CD4-positive, alpha-beta T cell (primary cell): ENCODE measurements at regions not wholly inside any gene's neighbourhood (a gene's known extent, or its start where the extent isn't known, plus 50 kb on each side); places are given as distances from the start of the nearest gene placed in this dataset.

ENCODE experiments used
- ATAC-seq: fragments of 200-7000 bp; cut with Tn5 transposase; one replicate; pipeline ENCODE4 v1.10.0; 2022; ENCODE audit warnings: mild to moderate bottlenecking; ENCODE audit not compliant: poor library complexity
- CTCF ChIA-PET: fragments of 350-600 bp; sonication (Branson Sonifier 250); formaldehyde crosslinking; loops from one replicate; lab custom pipeline; 2021; ENCODE audit warnings: antibody characterized with exemption, inconsistent platforms; lab: Charles Lee
- POLR2A ChIA-PET: fragments of 350-600 bp; sonication (Branson Sonifier 250); formaldehyde crosslinking; loops from one replicate; lab custom pipeline; 2021; ENCODE audit warnings: antibody characterized with exemption, inconsistent platforms; lab: Charles Lee
- DNase-seq, 14 experiments: peaks; one replicate each; pipeline ENCODE4 v3.0.0-alpha.2; 2013 to 2020; ENCODE audit warnings: mixed read lengths in 2 of 14
- H3K27ac ChIP-seq, 2 donors: one replicate each; pipeline versions ENCODE4 v1.5.1 to v1.7.0; 2013; ENCODE audit warnings: low read length in 2 of 2, low read depth in 1 of 2, mild to moderate bottlenecking in 1 of 2
- H3K27me3 ChIP-seq, 2 experiments: 1 replicate in 1 of 2; 2 replicates in 1 of 2; pipeline versions ENCODE4 v1.6.1 to v1.7.0; 2013; ENCODE audit warnings: low read length in 2 of 2, control low read depth in 1 of 2, mild to moderate bottlenecking in 1 of 2, moderate library complexity in 1 of 2; ENCODE audit not compliant: insufficient read depth in 2 of 2, control insufficient read depth in 1 of 2
- H3K36me3 ChIP-seq: one replicate; pipeline ENCODE4 v1.6.1; 2013; ENCODE audit warnings: low read length, control low read depth; ENCODE audit not compliant: insufficient read depth
- H3K4me1 ChIP-seq: one replicate; pipeline ENCODE4 v1.6.1; 2013; ENCODE audit warnings: low read length, control low read depth; ENCODE audit not compliant: insufficient read depth
- H3K4me3 ChIP-seq: one replicate; pipeline ENCODE4 v1.5.1; 2013; ENCODE audit warnings: mild to moderate bottlenecking, low read length, moderate library complexity
- H3K9me3 ChIP-seq, 2 experiments: 1 replicate in 1 of 2; 2 replicates in 1 of 2; pipeline versions ENCODE4 v1.6.1 to v1.7.0; 2013; ENCODE audit warnings: low read length in 2 of 2, mild to moderate bottlenecking in 2 of 2, control low read depth in 1 of 2, moderate library complexity in 1 of 2; ENCODE audit not compliant: control insufficient read depth in 1 of 2, insufficient read depth in 1 of 2
- H3K27ac Mint-ChIP-seq: one replicate; pipeline ENCODE4 v1.8.0; 2020; ENCODE audit warnings: mixed read lengths
- H3K27me3 Mint-ChIP-seq: one replicate; pipeline ENCODE4 v1.8.0; 2021; ENCODE audit warnings: mixed read lengths
- H3K36me3 Mint-ChIP-seq: one replicate; pipeline ENCODE4 v1.8.0; 2021; ENCODE audit warnings: low read depth, mixed read lengths
- H3K4me1 Mint-ChIP-seq: one replicate; pipeline ENCODE4 v1.8.0; 2021; ENCODE audit warnings: low read depth, mixed read lengths
- H3K4me3 Mint-ChIP-seq: one replicate; pipeline ENCODE4 v1.8.0; 2020; ENCODE audit warnings: mild to moderate bottlenecking, mixed read lengths
- H3K9me3 Mint-ChIP-seq: one replicate; pipeline ENCODE4 v1.8.0; 2020; ENCODE audit warnings: mixed read lengths
- CTCF ChIP-seq: fragments of 200-600 bp; IDR thresholded peaks from one replicate; pipeline ENCODE4 v1.8.0; 2022; ENCODE audit warnings: antibody characterized with exemption, mild to moderate bottlenecking
- intact Hi-C, 2 experiments: fragments of 100-400 bp; cut with DNase I in 1 of 2; cut with micrococcal nuclease in 1 of 2; formaldehyde crosslinking; loops; one replicate each; pipeline versions ENCODE4 v1.15.1 to v1.9.0; 2023 to 2025; cut with DNase I, micrococcal nuclease

GRCh38 chr2:45140675-45141074, 131.4 kb upstream of the SIX2 start:
- Histone ChIP-seq H3K4me1 (no peaks in the 10 kb centered on the region), H3K27ac (no peak overlapping the region), H3K9me3 (peaks cover 0 to 4% of the 10 kb centered on the region in 2 experiments), H3K36me3 (no peaks in the 10 kb centered on the region), H3K27me3 (peaks cover 16 to 21% of the 10 kb centered on the region in 2 experiments), H3K4me3 (no peak overlapping the region)
- intact Hi-C loops: no loop called here
- no peak for DNase-seq
- H3K36me3 Mint-ChIP-seq: no peaks in the 10 kb centered on the region
- H3K9me3 Mint-ChIP-seq: no peaks in the 10 kb centered on the region
- H3K27me3 Mint-ChIP-seq: peaks cover 44% of the 10 kb centered on the region
- no peak for ATAC-seq
- H3K4me1 Mint-ChIP-seq: no peaks in the 10 kb centered on the region
- TF ChIP-seq CTCF: no peak
- H3K4me3 Mint-ChIP-seq: no peak overlapping the region
- no peak overlapping the region for H3K27ac Mint-ChIP-seq
- CTCF ChIA-PET: no interaction called here
- POLR2A ChIA-PET: no interaction called here

GRCh38 chr2:45138904-45139303, 129.7 kb upstream of the SIX2 start:
- ChIA-PET POLR2A (no interaction called here), CTCF (no interaction called here)
- H3K4me3 ChIP-seq: no peak overlapping the region
- TF ChIP-seq CTCF: no peak
- H3K27ac Mint-ChIP-seq: no peak overlapping the region
- H3K4me1 Mint-ChIP-seq: no peaks in the 10 kb centered on the region
- intact Hi-C loops: no loop called here
- H3K36me3 Mint-ChIP-seq: no peaks in the 10 kb centered on the region
- ATAC-seq (no peak), DNase-seq (no peak)
- peaks cover 9 to 15% of the 10 kb centered on the region in 2 experiments for H3K27me3 ChIP-seq
- H3K9me3 Mint-ChIP-seq: no peaks in the 10 kb centered on the region
- no peaks in the 10 kb centered on the region for H3K9me3 ChIP-seq
- no peaks in the 10 kb centered on the region for H3K4me1 ChIP-seq
- no peak overlapping the region for H3K27ac ChIP-seq
- peaks cover 27% of the 10 kb centered on the region for H3K27me3 Mint-ChIP-seq
- H3K4me3 Mint-ChIP-seq: no peak overlapping the region
- H3K36me3 ChIP-seq: no peaks in the 10 kb centered on the region

- no peak for TF ChIP-seq CTCF
- no peaks in the 10 kb centered on the region for H3K36me3 ChIP-seq
- H3K4me3 ChIP-seq: no peak overlapping the region
- Mint-ChIP-seq H3K4me3 (no peak overlapping the region), H3K4me1 (no peaks in the 10 kb centered on the region), H3K27me3 (peaks cover 19% of the 10 kb centered on the region), H3K36me3 (no peaks in the 10 kb centered on the region), H3K27ac (no peak overlapping the region), H3K9me3 (no peaks in the 10 kb centered on the region)
- peaks cover 4 to 8% of the 10 kb centered on the region in 2 experiments for H3K27me3 ChIP-seq
- DNase-seq: no peak
- no peaks in the 10 kb centered on the region for H3K9me3 ChIP-seq
- intact Hi-C loops: no loop called here
- CTCF ChIA-PET: no interaction called here
- POLR2A ChIA-PET: no interaction called here
- ATAC-seq: no peak
- no peak overlapping the region for H3K27ac ChIP-seq
- no peaks in the 10 kb centered on the region for H3K4me1 ChIP-seq
Observed at GRCh38 chr2:45137966-45138695, 128.9 kb upstream of the SIX2 start.
